Neural cell (in vitro differentiated cells): ENCODE measurements at regions not wholly inside any gene's neighbourhood (a gene's known extent, or its start where the extent isn't known, plus 50 kb on each side); places are given as distances from the start of the nearest gene placed in this dataset.

Experiments
- H2AFZ ChIP-seq: fragments of 200-600, 300-800 bp; sonication (generic), shearing (Covaris generic); 2 replicates; pipeline ENCODE4 v1.6.0; 2014; ENCODE audit warnings: low read depth, mild to moderate bottlenecking, antibody characterized with exemption, low read length, moderate library complexity
- H3F3A ChIP-seq: fragments of 200-600 bp; shearing (Covaris generic); 2 replicates; pipeline ENCODE4 v1.6.1; 2016; ENCODE audit warnings: mild to moderate bottlenecking, moderate library complexity, mixed read lengths, antibody characterized with exemption, low read length; ENCODE audit not compliant: insufficient read depth, poor library complexity, severe bottlenecking
- H3K27ac ChIP-seq: fragments of 200-600, 300-800 bp; sonication (generic), shearing (Covaris generic); 2 replicates; pipeline ENCODE4 v1.5.1; 2014; ENCODE audit warnings: mild to moderate bottlenecking, low read length, moderate library complexity
- H3K27me3 ChIP-seq: fragments of 300-800, 200-600 bp; sonication (generic), shearing (Covaris generic); 2 replicates; pipeline ENCODE4 v1.6.0; 2014; ENCODE audit warnings: mild to moderate bottlenecking, low read depth, low read length, moderate library complexity; ENCODE audit not compliant: insufficient read depth
- H3K36me3 ChIP-seq: fragments of 300-800, 200-600 bp; sonication (generic), shearing (Covaris generic); 2 replicates; pipeline ENCODE4 v1.5.1; 2014; ENCODE audit warnings: mild to moderate bottlenecking, antibody characterized with exemption, low read length, moderate library complexity; ENCODE audit not compliant: insufficient read depth
- H3K4me2 ChIP-seq: fragments of 300-800, 200-600 bp; sonication (generic), shearing (Covaris generic); 2 replicates; pipeline ENCODE4 v1.6.0; 2014; ENCODE audit warnings: mild to moderate bottlenecking, low read length
- H3K4me3 ChIP-seq: fragments of 300-800, 200-600 bp; sonication (generic), shearing (Covaris generic); 2 replicates; pipeline ENCODE4 v1.5.1; 2014; ENCODE audit warnings: mild to moderate bottlenecking, low read length, moderate library complexity
- H3K79me2 ChIP-seq: fragments of 200-600 bp; shearing (Covaris generic); replicated peaks from 2 replicates; pipeline ENCODE4 v1.6.0; 2014; ENCODE audit warnings: mild to moderate bottlenecking, low read length, moderate library complexity; ENCODE audit not compliant: insufficient read depth
- H3K9ac ChIP-seq: fragments of 300-800, 200-600 bp; sonication (generic), shearing (Covaris generic); 2 replicates; pipeline ENCODE4 v1.6.1; 2016; ENCODE audit warnings: mild to moderate bottlenecking, low read length, mixed read lengths
- H3K9me2 ChIP-seq: fragments of 200-600 bp; shearing (Covaris generic); 2 replicates; pipeline ENCODE4 v1.6.1; 2016; ENCODE audit warnings: mild to moderate bottlenecking, low read length, mixed read lengths; ENCODE audit not compliant: insufficient read depth
- H3K9me3 ChIP-seq: fragments of 200-600, 300-800 bp; sonication (generic), shearing (Covaris generic); 2 replicates; pipeline ENCODE4 v1.6.1; 2016; ENCODE audit warnings: mild to moderate bottlenecking, mixed run types, low read length, moderate library complexity, mixed read lengths
- H4K20me1 ChIP-seq: fragments of 200-600 bp; shearing (Covaris generic); 2 replicates; pipeline ENCODE4 v1.6.1; 2016; ENCODE audit warnings: mild to moderate bottlenecking, mixed run types; ENCODE audit not compliant: insufficient read depth
- CTCF ChIP-seq: fragments of 450-650 bp; IDR thresholded peaks from 2 replicates; pipeline ENCODE4 v1.5.1; 2014; ENCODE audit warnings: antibody characterized with exemption, mild to moderate bottlenecking, moderate library complexity; ENCODE audit not compliant: poor library complexity, severe bottlenecking
- EP300 ChIP-seq: fragments of 450-650 bp; conservative IDR thresholded peaks from 2 replicates; pipeline ENCODE4 v1.6.1; 2014; ENCODE audit warnings: antibody characterized with exemption, mild to moderate bottlenecking, moderate library complexity; ENCODE audit not compliant: poor library complexity, severe bottlenecking
- EZH2 ChIP-seq: fragments of 200-600, 300-800 bp; shearing (Covaris generic), sonication (generic); IDR thresholded peaks from 2 replicates; pipeline ENCODE4 v1.6.1; 2014; ENCODE audit warnings: antibody characterized with exemption, low read length, borderline replicate concordance, mild to moderate bottlenecking; ENCODE audit not compliant: insufficient read depth, poor library complexity, severe bottlenecking
- MXI1 ChIP-seq: fragments of 450-650 bp; conservative IDR thresholded peaks from 2 replicates; pipeline ENCODE4 v1.6.1; 2014; ENCODE audit warnings: antibody characterized with exemption, mild to moderate bottlenecking; ENCODE audit not compliant: poor library complexity, severe bottlenecking
- POLR2AphosphoS5 ChIP-seq: IDR thresholded peaks from 2 replicates; pipeline ENCODE4 v1.6.1; 2012
- RAD21 ChIP-seq: fragments of 450-650 bp; conservative IDR thresholded peaks from 2 replicates; pipeline ENCODE4 v1.6.1; 2014; ENCODE audit warnings: antibody characterized with exemption, mild to moderate bottlenecking, moderate library complexity
- REST ChIP-seq: IDR thresholded peaks from 2 replicates; pipeline ENCODE4 v1.6.1; 2012; ENCODE audit warnings: borderline replicate concordance
- SMC3 ChIP-seq: fragments of 450-650 bp; conservative IDR thresholded peaks from 2 replicates; pipeline ENCODE4 v1.6.1; 2014; ENCODE audit warnings: antibody characterized with exemption, mild to moderate bottlenecking, moderate library complexity; ENCODE audit not compliant: poor library complexity
- TAF1 ChIP-seq: IDR thresholded peaks from 2 replicates; pipeline ENCODE4 v1.6.1; 2012; ENCODE audit warnings: low read depth

GRCh38 chr9:129415942-129416651 lies 204.8 kb downstream of the C9orf50 start:
- H3K9ac ChIP-seq: no peak overlapping the region
- H3K4me2 ChIP-seq: no peak overlapping the region
- no peaks in the 10 kb centered on the region for H3K9me2 ChIP-seq
- H3K27ac ChIP-seq: no peak overlapping the region
- H3K27me3 ChIP-seq: no peaks in the 10 kb centered on the region
- peaks cover 4% of the 10 kb centered on the region for H3F3A ChIP-seq
- H4K20me1 ChIP-seq: no peaks in the 10 kb centered on the region
- H3K4me3 ChIP-seq: no peak overlapping the region
- H2AFZ ChIP-seq: no peak overlapping the region
- H3K36me3 ChIP-seq: no peaks in the 10 kb centered on the region
- no peak for TF ChIP-seq REST
- no peak for TF ChIP-seq MXI1
- no peak for TF ChIP-seq CTCF
- TF ChIP-seq EZH2: no peak
- no peak for TF ChIP-seq EP300
- TF ChIP-seq TAF1: no peak
- TF ChIP-seq POLR2AphosphoS5: no peak
- TF ChIP-seq RAD21: no peak
- no peak for TF ChIP-seq SMC3
- no peaks in the 10 kb centered on the region for H3K9me3 ChIP-seq
- no peaks in the 10 kb centered on the region for H3K79me2 ChIP-seq

GRCh38 chr9:129414993-129415941 lies 205.6 kb downstream of the C9orf50 start:
- H3K4me2 ChIP-seq: peak overlapping the region; percentile 8
- no peaks in the 10 kb centered on the region for H3K79me2 ChIP-seq
- H3K9ac ChIP-seq: peak overlapping the region; percentile 91
- no peaks in the 10 kb centered on the region for H3K27me3 ChIP-seq
- H4K20me1 ChIP-seq: no peaks in the 10 kb centered on the region
- TF ChIP-seq RAD21 (no peak), REST (no peak), EP300 (no peak), MXI1 (no peak), POLR2AphosphoS5 (no peak)
- peaks cover 4% of the 10 kb centered on the region for H3F3A ChIP-seq
- H3K9me3 ChIP-seq: no peaks in the 10 kb centered on the region
- H3K27ac ChIP-seq: peak overlapping the region; percentile 99
- H3K4me3 ChIP-seq: peak overlapping the region; percentile 68
- H3K9me2 ChIP-seq: no peaks in the 10 kb centered on the region
- H3K36me3 ChIP-seq: no peaks in the 10 kb centered on the region
- no peak overlapping the region for H2AFZ ChIP-seq
